B cell (primary cell): ENCODE measurements at regions not wholly inside any gene's neighbourhood (a gene's known extent, or its start where the extent isn't known, plus 50 kb on each side); places are given as distances from the start of the nearest gene placed in this dataset.

Experiments used
- ATAC-seq: fragments of 200-7000 bp; cut with Tn5 transposase; one replicate; pipeline ENCODE4 v1.10.0; 2021; ENCODE audit warnings: low read depth, mild to moderate bottlenecking, moderate number of reproducible peaks, moderate library complexity
- CTCF ChIA-PET: fragments of 350-600 bp; sonication (Branson Sonifier 250); formaldehyde crosslinking; loops from one replicate; lab custom pipeline; 2021; ENCODE audit warnings: antibody characterized with exemption, inconsistent platforms; lab: Charles Lee
- POLR2A ChIA-PET: fragments of 350-600 bp; sonication (Branson Sonifier 250); formaldehyde crosslinking; loops from one replicate; lab custom pipeline; 2021; ENCODE audit warnings: antibody characterized with exemption; lab: Charles Lee
- DNase-seq: peaks from one replicate; pipeline ENCODE4 v3.0.0; 2013
- H2AFZ ChIP-seq: 2 replicates; pipeline ENCODE4 v1.6.1; 2012; ENCODE audit warnings: mild to moderate bottlenecking, low read depth, low read length; ENCODE audit not compliant: insufficient read depth, poor library complexity, severe bottlenecking
- H3K27ac ChIP-seq, 2 donors: 1 replicate in 1 of 2; 2 replicates in 1 of 2; pipeline ENCODE4 v1.5.1; 2012 to 2013; ENCODE audit warnings: low read length in 2 of 2, mild to moderate bottlenecking in 2 of 2, moderate library complexity in 1 of 2
- H3K27me3 ChIP-seq, 4 experiments: fragments of 200-600 bp in 1 of 4; sonication (generic) in 1 of 4; replicated peaks in 1 of 4; 1 replicate in 2 of 4; 2 replicates in 2 of 4; pipeline versions ENCODE4 v1.6.1 to v1.7.0; 2013 to 2016; ENCODE audit warnings: low read length in 3 of 4, mild to moderate bottlenecking in 2 of 4, mixed read lengths in 1 of 4, moderate library complexity in 1 of 4; ENCODE audit not compliant: insufficient read depth in 4 of 4, control insufficient read depth in 3 of 4; ENCODE audit errors: control extremely low read depth in 1 of 4
- H3K36me3 ChIP-seq, 2 experiments: replicated peaks in 1 of 2; 1 replicate in 1 of 2; 2 replicates in 1 of 2; pipeline versions ENCODE4 v1.6.1 to v1.7.1; 2013; ENCODE audit warnings: low read length in 1 of 2; ENCODE audit not compliant: insufficient read depth in 2 of 2, control insufficient read depth in 1 of 2; ENCODE audit errors: control extremely low read depth in 1 of 2, extremely low read depth in 1 of 2
- H3K4me1 ChIP-seq, 2 donors: fragments of 200-600 bp in 1 of 2; sonication (generic) in 1 of 2; 1 replicate in 1 of 2; 2 replicates in 1 of 2; pipeline versions ENCODE4 v1.5.1 to v1.6.1; 2013 to 2017; ENCODE audit warnings: low read length in 2 of 2; ENCODE audit not compliant: control insufficient read depth in 2 of 2, insufficient read depth in 2 of 2
- H3K4me2 ChIP-seq: replicated peaks from 2 replicates; pipeline ENCODE3; 2012; ENCODE audit warnings: mild to moderate bottlenecking, low read depth, low read length; ENCODE audit not compliant: poor library complexity, severe bottlenecking
- H3K4me3 ChIP-seq, 5 experiments: fragments of 200-600 bp in 1 of 5; sonication (generic) in 1 of 5; 1 replicate in 3 of 5; 2 replicates in 2 of 5; pipeline versions ENCODE4 v1.5.1 to v1.7.0; 2011 to 2016; ENCODE audit warnings: low read length in 4 of 5, mild to moderate bottlenecking in 4 of 5, low read depth in 2 of 5, control low read depth in 1 of 5, moderate library complexity in 1 of 5; ENCODE audit not compliant: insufficient read depth in 1 of 5; ENCODE audit errors: control extremely low read depth in 1 of 5, extremely low read depth in 1 of 5
- H3K79me2 ChIP-seq: fragments of 200-600 bp; sonication (generic); one replicate; pipeline ENCODE4 v1.6.0; 2016; ENCODE audit warnings: low read length; ENCODE audit not compliant: control insufficient read depth, insufficient read depth
- H3K9ac ChIP-seq: fragments of 200-600 bp; sonication (generic); 2 replicates; pipeline ENCODE4 v1.6.1; 2017; ENCODE audit warnings: mild to moderate bottlenecking, low read length, moderate library complexity
- H3K9me3 ChIP-seq, 3 donors: one replicate each; pipeline versions ENCODE4 v1.6.1 to v1.7.1; 2013; ENCODE audit warnings: low read length in 2 of 3; ENCODE audit not compliant: control insufficient read depth in 2 of 3, insufficient read depth in 1 of 3; ENCODE audit errors: control extremely low read depth in 1 of 3
- H4K20me1 ChIP-seq: 2 replicates; pipeline ENCODE4 v1.6.0; 2012; ENCODE audit warnings: mild to moderate bottlenecking, low read length; ENCODE audit not compliant: insufficient read depth, control insufficient read depth, poor library complexity, severe bottlenecking
- H3K27ac Mint-ChIP-seq: one replicate; pipeline ENCODE4 v1.8.0; 2021; ENCODE audit warnings: mixed read lengths
- H3K27me3 Mint-ChIP-seq: one replicate; pipeline ENCODE4 v1.8.0; 2021; ENCODE audit warnings: mixed read lengths
- H3K4me1 Mint-ChIP-seq: one replicate; pipeline ENCODE4 v1.8.0; 2021; ENCODE audit warnings: mixed read lengths
- H3K4me3 Mint-ChIP-seq: one replicate; pipeline ENCODE4 v1.8.0; 2021; ENCODE audit warnings: mixed read lengths
- H3K9me3 Mint-ChIP-seq: one replicate; pipeline ENCODE4 v1.8.0; 2022; ENCODE audit warnings: mixed read lengths; ENCODE audit not compliant: insufficient read depth
- EZH2 ChIP-seq: IDR thresholded peaks from 2 replicates; pipeline ENCODE4 v1.6.1; 2012; ENCODE audit warnings: borderline replicate concordance, low read depth, mild to moderate bottlenecking, moderate library complexity, low read length; ENCODE audit not compliant: insufficient read depth, poor library complexity, severe bottlenecking
- WGBS: methylation state at CpG from one replicate; pipeline ENCODE4 v1.1.5; 2013; ENCODE audit warnings: missing lambda C conversion rate; ENCODE audit not compliant: insufficient coverage; 5-methylcytosine and 5-hydroxymethylcytosine counted together
- intact Hi-C: fragments of 100-400 bp; cut with micrococcal nuclease; formaldehyde crosslinking; loops from one replicate; pipeline ENCODE4 v1.10.0; 2022
- TF ChIP-seq, protein P1 (sequence below): fragments of 200-600 bp; IDR thresholded peaks from one replicate; pipeline ENCODE4 v1.8.0; 2022; ENCODE audit warnings: antibody characterized with exemption, mild to moderate bottlenecking

DNA sequence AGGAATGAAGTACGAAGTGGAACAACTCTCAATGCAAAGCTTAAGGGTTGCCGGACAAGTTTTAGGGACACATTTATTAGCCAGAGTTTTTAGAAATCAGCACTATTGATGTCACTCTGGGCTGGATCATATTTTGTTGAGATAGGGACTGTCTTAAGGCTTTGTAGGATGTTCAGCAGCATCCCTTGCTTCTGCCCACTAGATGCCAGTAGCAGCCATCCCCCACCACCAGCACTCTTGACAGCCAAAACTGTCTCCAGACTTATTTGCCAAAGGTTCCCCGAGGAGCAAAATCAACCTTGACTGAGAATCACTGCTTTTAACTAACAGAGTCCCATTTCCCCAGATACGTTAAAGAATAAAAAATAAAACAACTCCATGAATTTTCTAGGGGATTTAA lies 1497.3 kb downstream of the STIM2 start:
- no peak for ATAC-seq
- Histone ChIP-seq H3K79me2 (no peaks in the 10 kb centered on the region), H3K27me3 (no peaks in the 10 kb centered on the region), H3K9me3 (no peaks in the 10 kb centered on the region), H3K4me3 (no peak overlapping the region), H4K20me1 (no peaks in the 10 kb centered on the region), H3K27ac (no peak overlapping the region), H2AFZ (no peak overlapping the region), H3K9ac (no peak overlapping the region), H3K36me3 (no peaks in the 10 kb centered on the region), H3K4me2 (no peak overlapping the region), H3K4me1 (no peaks in the 10 kb centered on the region)
- TF ChIP-seq EZH2 = no peak
- TF ChIP-seq, protein P1, sequence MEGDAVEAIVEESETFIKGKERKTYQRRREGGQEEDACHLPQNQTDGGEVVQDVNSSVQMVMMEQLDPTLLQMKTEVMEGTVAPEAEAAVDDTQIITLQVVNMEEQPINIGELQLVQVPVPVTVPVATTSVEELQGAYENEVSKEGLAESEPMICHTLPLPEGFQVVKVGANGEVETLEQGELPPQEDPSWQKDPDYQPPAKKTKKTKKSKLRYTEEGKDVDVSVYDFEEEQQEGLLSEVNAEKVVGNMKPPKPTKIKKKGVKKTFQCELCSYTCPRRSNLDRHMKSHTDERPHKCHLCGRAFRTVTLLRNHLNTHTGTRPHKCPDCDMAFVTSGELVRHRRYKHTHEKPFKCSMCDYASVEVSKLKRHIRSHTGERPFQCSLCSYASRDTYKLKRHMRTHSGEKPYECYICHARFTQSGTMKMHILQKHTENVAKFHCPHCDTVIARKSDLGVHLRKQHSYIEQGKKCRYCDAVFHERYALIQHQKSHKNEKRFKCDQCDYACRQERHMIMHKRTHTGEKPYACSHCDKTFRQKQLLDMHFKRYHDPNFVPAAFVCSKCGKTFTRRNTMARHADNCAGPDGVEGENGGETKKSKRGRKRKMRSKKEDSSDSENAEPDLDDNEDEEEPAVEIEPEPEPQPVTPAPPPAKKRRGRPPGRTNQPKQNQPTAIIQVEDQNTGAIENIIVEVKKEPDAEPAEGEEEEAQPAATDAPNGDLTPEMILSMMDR = no peak
- POLR2A ChIA-PET = no interaction called here
- Mint-ChIP-seq H3K9me3 (peaks cover 2% of the 10 kb centered on the region), H3K4me3 (no peak overlapping the region), H3K27me3 (no peaks in the 10 kb centered on the region), H3K4me1 (no peaks in the 10 kb centered on the region), H3K27ac (no peak overlapping the region)
- no peak for DNase-seq
- WGBS = 83% methylated on average over 2 of the region's 4 CpGs
- intact Hi-C loops = no loop called here
- CTCF ChIA-PET = no interaction called here

GRCh38 chr4:28358606-28359005 lies 1498.0 kb downstream of the STIM2 start:
- no peak for TF ChIP-seq EZH2
- TF ChIP-seq, protein P1 = no peak
- DNase-seq = no peak
- Mint-ChIP-seq H3K4me1 (no peaks in the 10 kb centered on the region), H3K27me3 (no peaks in the 10 kb centered on the region), H3K27ac (no peak overlapping the region), H3K9me3 (peaks cover 6% of the 10 kb centered on the region), H3K4me3 (no peak overlapping the region)
- no peak overlapping the region for H3K4me3 ChIP-seq
- POLR2A ChIA-PET = no interaction called here
- intact Hi-C loops = no loop called here
- no peak overlapping the region for H3K27ac ChIP-seq
- no peak overlapping the region for H3K4me2 ChIP-seq
- H3K36me3 ChIP-seq = no peaks in the 10 kb centered on the region
- H3K9ac ChIP-seq = no peak overlapping the region
- H2AFZ ChIP-seq = no peak overlapping the region
- WGBS = no CpG with 5 or more reads among the region's 2 CpGs
- H4K20me1 ChIP-seq = no peaks in the 10 kb centered on the region
- H3K4me1 ChIP-seq = no peaks in the 10 kb centered on the region
- CTCF ChIA-PET = no interaction called here
- ATAC-seq = no peak
- H3K27me3 ChIP-seq = no peaks in the 10 kb centered on the region
- H3K9me3 ChIP-seq = no peaks in the 10 kb centered on the region
- H3K79me2 ChIP-seq = no peaks in the 10 kb centered on the region
